GM12878 (cell line): ENCODE measurements at regions not wholly inside any gene's neighbourhood (a gene's known extent, or its start where the extent isn't known, plus 50 kb on each side); places are given as distances from the start of the nearest gene placed in this dataset.

Source experiments
- ATAC-seq: fragments of 200-7000 bp; cut with Tn5 transposase; 3 replicates; pipeline ENCODE4 v1.9.1; 2020; ENCODE audit warnings: mild to moderate bottlenecking, moderate library complexity
- BruUV-seq: library from RNA; stranded (reverse); fragments of 400-500 nt; replicated peaks from 2 replicates; lab custom pipeline; 2021; lab: Mats Ljungman, UMichigan
- CTCF ChIA-PET: fragments of 300-600 bp; sonication (Branson Sonifier 250); formaldehyde crosslinking; extraction: SDS; loops from one replicate; lab custom pipeline; 2021; ENCODE audit warnings: inconsistent platforms; lab: Yijun Ruan, JAX
- POLR2A ChIA-PET: fragments of 350-600 bp; formaldehyde crosslinking; extraction: SDS; loops from one replicate; lab custom pipeline; 2021; ENCODE audit warnings: inconsistent platforms; lab: Charles Lee
- RAD21 ChIA-PET: fragments of 300-600 bp; sonication (Branson Sonifier 250); formaldehyde crosslinking; loops from one replicate; lab custom pipeline; 2023; ENCODE audit warnings: antibody characterized with exemption; ENCODE audit not compliant: unreplicated experiment; lab: Charles Lee
- SMC1A ChIA-PET: fragments of 300-600 bp; sonication (Branson Sonifier 250); formaldehyde crosslinking; loops from one replicate; lab custom pipeline; 2023; ENCODE audit not compliant: unreplicated experiment, uncharacterized antibody; lab: Charles Lee
- DNase-seq: peaks from one replicate; pipeline ENCODE4 v3.0.0-alpha.2; 2011; ENCODE audit warnings: low read depth, low spot score
- FAIRE-seq: peaks from 3 replicates; lab custom pipeline; 2011; peaks lifted over from hg19 to GRCh38; lab: Jason Lieb, UNC
- H2AFZ ChIP-seq: 2 replicates; pipeline ENCODE4 v1.6.0; 2011; ENCODE audit warnings: low read depth, low read length, control low read depth; ENCODE audit not compliant: control insufficient read depth
- H3K27ac ChIP-seq: 2 replicates; pipeline ENCODE4 v1.5.1; 2011; ENCODE audit warnings: control low read depth; ENCODE audit not compliant: control insufficient read depth, insufficient read depth
- H3K27me3 ChIP-seq, 2 experiments: replicated peaks in 1 of 2; 2 replicates each; pipeline versions ENCODE4 v1.6.0 to v1.6.1; 2011; ENCODE audit warnings: low read length in 1 of 2; ENCODE audit not compliant: control insufficient read depth in 2 of 2, insufficient read depth in 2 of 2
- H3K36me3 ChIP-seq, 2 experiments: 2 replicates each; pipeline ENCODE4 v1.5.1; 2011; ENCODE audit warnings: low read length in 1 of 2; ENCODE audit not compliant: control insufficient read depth in 2 of 2, insufficient read depth in 2 of 2
- H3K4me1 ChIP-seq: 2 replicates; pipeline ENCODE4 v1.6.1; 2011; ENCODE audit warnings: mild to moderate bottlenecking, low read length, moderate library complexity, mixed read lengths; ENCODE audit not compliant: control insufficient read depth, insufficient read depth
- H3K4me2 ChIP-seq: 2 replicates; pipeline ENCODE4 v1.6.0; 2011; ENCODE audit warnings: control low read depth; ENCODE audit not compliant: control insufficient read depth, insufficient read depth
- H3K4me3 ChIP-seq: fragments of 200-600 bp; sonication (generic); 2 replicates; pipeline ENCODE4 v1.5.1; 2016
- H3K79me2 ChIP-seq: 2 replicates; pipeline ENCODE4 v1.6.0; 2011; ENCODE audit warnings: low read length; ENCODE audit not compliant: control insufficient read depth, insufficient read depth
- H3K9ac ChIP-seq: 2 replicates; pipeline ENCODE4 v1.8.0; 2011; ENCODE audit warnings: low read length, control low read depth, mixed read lengths; ENCODE audit not compliant: control insufficient read depth, insufficient read depth
- H3K9me3 ChIP-seq: replicated peaks from 3 replicates; pipeline ENCODE4 v1.5.1; 2011; ENCODE audit warnings: mild to moderate bottlenecking, low read length; ENCODE audit not compliant: control insufficient read depth, insufficient read depth
- H4K20me1 ChIP-seq: 2 replicates; pipeline ENCODE4 v1.6.0; 2011; ENCODE audit not compliant: control insufficient read depth, insufficient read depth
- BCL11A ChIP-seq: IDR thresholded peaks from 2 replicates; pipeline ENCODE4 v1.6.1; 2011; ENCODE audit warnings: low read depth, low read length
- GABPA ChIP-seq: IDR thresholded peaks from 2 replicates; pipeline ENCODE4 v1.6.1; 2014; ENCODE audit warnings: antibody characterized with exemption, low read depth, mild to moderate bottlenecking, inconsistent platforms
- KAT2A ChIP-seq: conservative IDR thresholded peaks from 2 replicates; pipeline ENCODE4 v1.6.1; 2011; ENCODE audit warnings: low read depth, low read length; ENCODE audit not compliant: control insufficient read depth
- RBBP5 ChIP-seq: fragments of 200-600 bp; sonication (generic); conservative IDR thresholded peaks from 2 replicates; pipeline ENCODE4 v1.6.1; 2016
- RELA ChIP-seq: fragments of 450-650 bp; IDR thresholded peaks from 2 replicates; pipeline ENCODE4 v1.8.0; 2014; ENCODE audit warnings: borderline replicate concordance; ENCODE audit not compliant: partially characterized antibody
- SMC3 ChIP-seq: IDR thresholded peaks from 2 replicates; pipeline ENCODE4 v1.6.1; 2011; ENCODE audit warnings: low read length, improper control_type of control experiment, borderline replicate concordance
- ZSCAN29 ChIP-seq: fragments of 450-650 bp; IDR thresholded peaks from 2 replicates; pipeline ENCODE4 v1.6.1; 2017; ENCODE audit warnings: mild to moderate bottlenecking, moderate library complexity
- WGBS: methylation state at CpG from one replicate; pipeline ENCODE4 v1.1.6; 2016; ENCODE audit warnings: low lambda C conversion rate; ENCODE audit not compliant: insufficient replicate concordance, insufficient coverage; ENCODE audit errors: missing lambda C conversion rate; 5-methylcytosine and 5-hydroxymethylcytosine counted together
- in situ Hi-C: fragments of 300-500 bp; cut with MboI; formaldehyde crosslinking; loops from 9 replicates; pipeline ENCODE4 v1.14.3; 2018; ENCODE audit warnings: mixed read lengths
- intact Hi-C: fragments of 100-400 bp; cut with micrococcal nuclease; formaldehyde crosslinking; loops from one replicate; pipeline ENCODE4 v1.14.2; 2022; ENCODE audit not compliant: unreplicated experiment

DNA sequence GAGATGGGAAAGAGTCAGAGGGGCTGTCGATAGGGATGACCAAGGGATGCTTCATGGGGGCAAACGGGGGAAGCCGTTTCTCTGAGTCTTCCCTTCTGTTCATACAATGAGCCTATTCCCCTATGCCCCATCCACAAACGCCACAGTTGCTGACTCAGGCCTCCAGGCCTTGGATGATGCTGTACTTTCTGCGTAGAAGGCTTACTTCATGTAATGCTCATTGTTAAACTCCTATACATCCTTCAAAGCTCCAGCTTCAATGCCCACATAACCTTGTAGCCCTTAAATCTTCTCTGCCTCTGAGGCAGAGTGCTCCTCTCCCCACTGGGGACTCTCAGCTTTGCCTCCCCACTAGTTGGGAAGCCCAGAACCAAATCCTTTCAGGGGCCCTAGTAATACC lies 120.3 kb downstream of the PTPRS start:
- H3K27ac ChIP-seq, result no peak overlapping the region
- H3K79me2 ChIP-seq, result no peaks in the 10 kb centered on the region
- TF ChIP-seq SMC3 (no peak), KAT2A (no peak), RELA (no peak), RBBP5 (no peak)
- no peak for FAIRE-seq
- no peak for DNase-seq
- ChIA-PET SMC1A (no interaction called here), RAD21 (no interaction called here), POLR2A (interaction anchor here (0.6 kb wide), 1 partner anchor 8 kb away, joined by 3 read pairs; no protein-coding TSS in a partner anchor), CTCF (interaction anchor here (0.6 kb wide), 1 partner anchor 517 kb away, joined by 3 read pairs; no protein-coding TSS in a partner anchor)
- H3K27me3 ChIP-seq, result no peaks in the 10 kb centered on the region
- no peak for ATAC-seq
- intact Hi-C loops, result no loop called here
- in situ Hi-C loops, result no loop called here
- H3K9me3 ChIP-seq, result no peaks in the 10 kb centered on the region
- H3K4me3 ChIP-seq, result no peak overlapping the region
- H2AFZ ChIP-seq, result no peak overlapping the region
- peaks cover 10% of the 10 kb centered on the region for H3K4me1 ChIP-seq
- H3K4me2 ChIP-seq, result no peak overlapping the region
- no peaks in the 10 kb centered on the region for H3K36me3 ChIP-seq
- no TSS peak for BruUV-seq
- H4K20me1 ChIP-seq, result no peaks in the 10 kb centered on the region
- H3K9ac ChIP-seq, result no peak overlapping the region
- WGBS, result 25% methylated on average over 5 of the region's 5 CpGs

DNA sequence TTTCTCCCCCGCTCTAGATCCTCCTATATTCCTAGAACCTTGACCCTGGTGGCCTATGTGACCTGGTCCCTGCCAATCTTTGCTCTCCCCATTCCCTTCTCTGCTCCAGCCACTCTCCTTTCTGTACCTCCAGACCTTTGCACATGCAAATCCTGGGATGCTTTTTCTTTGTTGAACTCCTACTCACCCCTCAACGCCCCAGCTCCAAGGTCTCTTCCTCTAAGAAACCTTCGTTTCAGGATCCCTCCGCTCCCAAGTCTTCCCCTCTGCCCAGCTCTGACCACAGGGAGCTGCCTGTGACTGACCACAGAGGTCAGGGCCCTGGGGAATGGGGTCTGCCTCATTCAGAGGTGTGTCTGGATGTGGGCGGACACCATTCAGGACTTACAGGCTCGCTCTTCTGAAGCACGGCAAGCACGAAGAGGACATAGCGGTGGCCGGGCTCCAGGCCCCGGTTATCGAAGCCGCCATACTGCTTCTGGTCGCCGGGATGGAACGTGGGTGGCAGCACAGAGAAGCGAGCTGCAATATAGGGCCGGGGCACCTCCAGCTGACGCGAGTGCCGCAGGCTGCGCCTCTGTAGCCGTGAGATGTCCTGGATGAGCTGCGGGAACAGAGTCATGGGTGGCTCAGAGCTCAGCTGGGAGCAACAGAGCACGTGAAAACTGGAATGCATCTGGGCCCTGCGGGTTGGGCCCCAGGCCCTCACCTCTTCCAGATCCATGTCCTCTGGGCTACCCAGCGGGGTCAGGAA lies 120.9 kb downstream of the PTPRS start:
- ATAC-seq (no peak), FAIRE-seq (no peak), DNase-seq (no peak)
- no peaks in the 10 kb centered on the region for H3K36me3 ChIP-seq
- BruUV-seq, result no TSS peak
- TF ChIP-seq ZSCAN29 (no peak), GABPA (no peak), BCL11A (no peak)
- H3K4me3 ChIP-seq, result no peak overlapping the region
- 80% methylated on average over 27 of the region's 27 CpGs for WGBS
- no peaks in the 10 kb centered on the region for H3K9me3 ChIP-seq
- H3K4me1 ChIP-seq, result peaks cover 10% of the 10 kb centered on the region
- H3K79me2 ChIP-seq, result no peaks in the 10 kb centered on the region
- ChIA-PET POLR2A (interaction anchor here (0.6 kb wide), 1 partner anchor 9 kb away, joined by 3 read pairs; no protein-coding TSS in a partner anchor), SMC1A (no interaction called here), CTCF (interaction anchor here (0.6 kb wide), 1 partner anchor 518 kb away, joined by 3 read pairs; no protein-coding TSS in a partner anchor), RAD21 (no interaction called here)
- H3K27ac ChIP-seq, result no peak overlapping the region
- no peak overlapping the region for H3K9ac ChIP-seq
- in situ Hi-C loops, result no loop called here
- no peak overlapping the region for H3K4me2 ChIP-seq
- no peaks in the 10 kb centered on the region for H3K27me3 ChIP-seq
- no peak overlapping the region for H2AFZ ChIP-seq
- H4K20me1 ChIP-seq, result no peaks in the 10 kb centered on the region
- intact Hi-C loops, result no loop called here
